ENCODE measurements at regions not wholly inside any gene's neighbourhood (a gene's known extent, or its start where the extent isn't known, plus 50 kb on each side); places are given as distances from the start of the nearest gene placed in this dataset.

GRCh38 chr18:24776019-24776418, 315.6 kb downstream of the HRH4 start:
- H3K36me3 ChIP-seq: no peaks in the 10 kb centered on the region
- H3K27me3 ChIP-seq: no peaks in the 10 kb centered on the region
- no peaks in the 10 kb centered on the region for H3K4me1 ChIP-seq
- no peak overlapping the region for H3K4me3 ChIP-seq
- DNase-seq (ENCODE audit: low spot score in 2 of 2): no peak
- TF ChIP-seq CTCF (IDR thresholded peaks at IDR 0.05): no peak
- no peak for TF ChIP-seq POLR2AphosphoS5 (IDR thresholded peaks at IDR 0.05)
- no peak for TF ChIP-seq POLR2A (IDR thresholded peaks at IDR 0.05)
- intact Hi-C loops (cut with DNase I; ENCODE audit: low total_unique reads): no loop called here
- H3K27ac ChIP-seq: no peak overlapping the region
- H3K9me3 ChIP-seq: no peaks in the 10 kb centered on the region

GRCh38 chr18:24778810-24779418, 318.5 kb downstream of the HRH4 start:
- no peaks in the 10 kb centered on the region for H3K27me3 ChIP-seq
- H3K27ac ChIP-seq: no peak overlapping the region
- no peaks in the 10 kb centered on the region for H3K4me1 ChIP-seq
- intact Hi-C loops (cut with DNase I; ENCODE audit: low total_unique reads): no loop called here
- DNase-seq (ENCODE audit: low spot score in 2 of 2): no peak
- no peaks in the 10 kb centered on the region for H3K36me3 ChIP-seq
- no peaks in the 10 kb centered on the region for H3K9me3 ChIP-seq
- no peak overlapping the region for H3K4me3 ChIP-seq
- TF ChIP-seq CTCF (IDR thresholded peaks at IDR 0.05) (no peak), POLR2AphosphoS5 (IDR thresholded peaks at IDR 0.05) (no peak), POLR2A (IDR thresholded peaks at IDR 0.05) (no peak)

DNA sequence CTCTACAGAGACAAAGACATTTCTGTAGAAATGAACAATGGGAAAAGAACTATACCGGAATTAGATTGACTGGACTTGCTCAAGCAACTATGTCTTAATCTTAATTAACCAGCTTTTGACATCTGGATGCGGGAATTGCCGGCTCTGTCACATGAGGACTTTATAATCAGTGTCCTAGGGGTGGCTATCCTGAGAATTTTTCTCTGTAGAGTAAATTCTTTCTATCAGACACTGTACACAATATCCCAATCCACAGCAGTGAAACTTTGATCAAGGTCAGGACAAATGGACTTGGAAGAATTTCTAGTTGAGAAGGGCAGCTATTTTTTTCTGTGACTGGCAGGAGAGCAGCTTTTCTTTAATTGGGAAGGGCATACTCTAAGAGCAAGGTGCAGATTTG, 322.1 kb downstream of the HRH4 start:
- peak overlapping the region; percentile 54 to 75 for H3K27ac ChIP-seq
- intact Hi-C loops (cut with DNase I; ENCODE audit: low total_unique reads): no loop called here
- no peaks in the 10 kb centered on the region for H3K4me1 ChIP-seq

DNA sequence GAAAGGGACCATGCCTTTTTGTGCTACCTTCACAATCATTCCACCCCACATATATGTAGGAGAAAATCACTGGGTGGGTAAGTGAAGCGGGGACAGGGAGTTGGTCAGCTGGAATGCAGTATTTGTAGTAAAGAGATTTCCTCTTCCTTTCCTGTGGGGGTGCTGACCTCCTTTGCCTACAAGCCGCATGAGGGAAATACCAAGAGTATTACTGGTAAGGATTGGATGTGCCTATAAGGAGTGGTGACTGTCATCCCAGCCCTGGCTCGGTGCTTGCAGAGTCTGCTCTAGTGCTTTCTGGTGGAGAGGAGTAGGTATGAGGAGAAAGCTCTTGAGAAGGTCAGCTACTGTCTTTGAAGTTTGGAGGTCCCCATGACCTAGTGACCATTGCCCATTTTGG, 324.6 kb downstream of the HRH4 start:
- Histone ChIP-seq H3K27ac (no peak overlapping the region), H3K27me3 (no peaks in the 10 kb centered on the region), H3K4me3 (no peak overlapping the region), H3K9me3 (no peaks in the 10 kb centered on the region), H3K4me1 (no peaks in the 10 kb centered on the region), H3K36me3 (no peaks in the 10 kb centered on the region)
- DNase-seq (ENCODE audit: low spot score in 2 of 2): no peak
- intact Hi-C loops (cut with DNase I; ENCODE audit: low total_unique reads): no loop called here
- no peak for TF ChIP-seq POLR2A (IDR thresholded peaks at IDR 0.05)

More for the DNA sequence above, 322.1 kb downstream of the HRH4 start:
- Histone ChIP-seq H3K4me3 (no peak overlapping the region), H3K9me3 (no peaks in the 10 kb centered on the region), H3K27me3 (no peaks in the 10 kb centered on the region), H3K36me3 (no peaks in the 10 kb centered on the region)
- TF ChIP-seq POLR2A (IDR thresholded peaks at IDR 0.05) (no peak), POLR2AphosphoS5 (IDR thresholded peaks at IDR 0.05) (no peak), CTCF (IDR thresholded peaks at IDR 0.05) (no peak)
- no peak for DNase-seq (ENCODE audit: low spot score in 2 of 2)

DNA sequence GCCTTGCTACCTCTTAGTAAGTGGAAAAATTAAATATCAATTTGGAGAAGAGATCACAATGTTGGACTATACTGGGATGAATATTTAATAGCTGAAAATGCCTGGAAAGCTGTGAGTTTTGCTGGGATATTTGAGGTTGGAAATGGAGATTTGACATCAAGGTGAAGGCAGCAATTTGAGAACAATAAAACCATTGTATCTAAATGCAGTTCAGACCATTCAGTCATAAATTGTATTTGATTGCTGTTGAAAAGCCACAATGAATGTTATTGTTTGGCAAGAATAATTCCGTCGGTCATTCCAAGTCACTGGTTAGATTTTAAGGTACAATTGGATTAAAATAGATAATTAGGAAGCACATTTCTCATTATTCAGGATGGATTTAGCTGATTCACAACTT, 325.6 kb downstream of the HRH4 start:
- no peaks in the 10 kb centered on the region for H3K27me3 ChIP-seq
- H3K27ac ChIP-seq: peak overlapping the region in 1 of 2 donors; percentile 46
- H3K9me3 ChIP-seq: no peaks in the 10 kb centered on the region
- H3K4me1 ChIP-seq: no peaks in the 10 kb centered on the region
- no peaks in the 10 kb centered on the region for H3K36me3 ChIP-seq
- DNase-seq (ENCODE audit: low spot score in 2 of 2): no peak
- TF ChIP-seq POLR2A (IDR thresholded peaks at IDR 0.05): no peak
- no peak for TF ChIP-seq CTCF (IDR thresholded peaks at IDR 0.05)
- TF ChIP-seq POLR2AphosphoS5 (IDR thresholded peaks at IDR 0.05): no peak
- intact Hi-C loops (cut with DNase I; ENCODE audit: low total_unique reads): no loop called here
- H3K4me3 ChIP-seq: no peak overlapping the region

- intact Hi-C loops (cut with DNase I; ENCODE audit: low total_unique reads): no loop called here
- no peak for DNase-seq (ENCODE audit: low spot score in 2 of 2)
- H3K9me3 ChIP-seq: no peaks in the 10 kb centered on the region
- no peak overlapping the region for H3K27ac ChIP-seq
- TF ChIP-seq POLR2AphosphoS5 (IDR thresholded peaks at IDR 0.05) (no peak), CTCF (IDR thresholded peaks at IDR 0.05) (no peak), POLR2A (IDR thresholded peaks at IDR 0.05) (no peak)
- no peaks in the 10 kb centered on the region for H3K36me3 ChIP-seq
- H3K4me3 ChIP-seq: no peak overlapping the region
- H3K27me3 ChIP-seq: no peaks in the 10 kb centered on the region
- no peaks in the 10 kb centered on the region for H3K4me1 ChIP-seq
These were observed 329.9 kb downstream of the HRH4 start for GRCh38 chr18:24790347-24790746.
